Occipital lobe (tissue), 1 donor: ENCODE measurements at regions not wholly inside any gene's neighbourhood (a gene's known extent, or its start where the extent isn't known, plus 50 kb on each side); places are given as distances from the start of the nearest gene placed in this dataset.
"Not testable (repeated sequence)": the region's sequence is repeated elsewhere in the genome, so short reads cannot be mapped to it uniquely, and the experiment has no call there.

ENCODE experiments used
- DNase-seq: peaks from one replicate; lab custom pipeline; 2025; lab: John Stamatoyannopoulos, UW

DNA sequence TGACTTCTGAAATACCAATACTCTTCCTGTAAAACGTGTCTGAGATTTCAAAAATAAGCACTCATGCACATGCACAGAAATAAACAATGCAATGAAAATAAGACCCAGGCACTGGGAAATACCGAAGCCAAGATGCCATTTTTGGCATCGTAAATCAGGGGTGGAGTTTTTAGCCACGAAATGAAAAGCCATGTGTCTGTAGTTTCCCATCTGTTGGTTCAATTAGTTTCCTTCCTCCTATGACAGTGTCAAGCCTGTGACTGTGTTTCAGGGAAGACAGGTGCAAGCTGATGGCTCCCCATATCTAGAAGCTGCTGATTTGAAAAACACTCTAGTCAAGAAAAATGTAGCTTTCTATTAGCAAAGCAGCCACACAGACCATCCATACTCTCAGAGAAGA is 480.4 kb upstream of the CAMK1G start:
- no peak for DNase-seq

DNA sequence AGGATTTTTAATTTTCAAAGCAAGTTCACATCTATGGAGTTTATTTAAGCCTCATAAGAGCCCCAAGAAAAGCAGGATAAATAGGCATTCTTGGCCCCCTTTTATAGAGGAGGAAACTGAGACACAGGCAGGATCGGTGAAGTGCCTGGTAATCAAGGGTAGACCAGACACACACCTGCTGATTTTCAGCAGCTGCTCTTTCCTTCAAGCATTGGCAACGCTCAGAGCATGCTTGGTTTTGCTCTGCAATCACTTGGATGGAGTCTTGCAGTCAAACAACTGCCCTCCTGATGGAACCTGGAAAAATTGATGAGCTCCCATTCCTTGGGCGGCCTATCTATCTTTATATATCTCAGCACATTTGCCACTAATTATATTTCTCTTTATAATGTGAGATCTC is 478.9 kb upstream of the CAMK1G start:
- no peak for DNase-seq

DNA sequence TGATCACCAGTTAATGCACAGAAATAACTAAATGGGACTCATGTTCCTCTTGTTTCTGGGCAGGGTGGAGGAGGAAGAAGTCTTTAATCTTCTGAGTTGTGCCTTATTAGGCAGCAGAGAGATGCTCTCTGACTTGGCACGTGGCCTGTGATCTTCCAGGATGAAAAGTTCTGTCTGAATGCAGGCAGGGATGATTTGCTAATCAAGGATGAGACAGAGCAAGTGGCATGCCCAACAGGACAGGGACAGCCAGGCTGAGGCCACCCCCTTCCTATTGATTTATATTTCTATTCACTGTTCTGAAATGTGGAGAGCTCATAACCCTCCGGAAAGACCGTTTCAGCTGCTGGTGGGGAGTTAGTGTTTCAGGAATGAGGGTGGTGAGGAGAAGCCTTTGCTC is 477.8 kb upstream of the CAMK1G start:
- no peak for DNase-seq

DNA sequence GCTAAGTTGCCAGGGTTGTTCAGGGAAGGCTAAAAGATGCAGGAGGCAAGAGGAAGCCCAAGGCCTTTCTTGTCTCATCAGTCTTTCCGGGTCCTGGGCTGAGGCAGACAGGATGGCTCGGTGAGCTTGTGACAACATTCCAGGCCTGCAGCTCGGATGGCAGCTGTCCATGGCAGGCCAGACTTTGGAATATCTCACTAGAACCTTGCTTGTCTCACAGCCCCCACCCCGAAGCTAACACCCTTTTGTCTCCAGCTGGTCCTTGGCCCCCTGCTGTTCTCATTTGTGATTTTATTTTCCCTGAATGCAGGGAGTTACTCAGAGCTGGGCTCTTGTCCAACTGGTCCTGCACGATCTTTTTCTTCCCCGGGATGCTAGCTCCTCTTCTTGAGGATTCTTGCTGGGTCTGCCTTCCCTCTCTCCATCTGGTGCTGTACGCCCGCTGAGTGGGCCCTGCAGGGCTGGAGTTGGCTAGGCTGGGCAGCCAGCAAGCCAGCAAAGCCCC is 477.2 kb upstream of the CAMK1G start:
- DNase-seq: peak; percentile 65

DNA sequence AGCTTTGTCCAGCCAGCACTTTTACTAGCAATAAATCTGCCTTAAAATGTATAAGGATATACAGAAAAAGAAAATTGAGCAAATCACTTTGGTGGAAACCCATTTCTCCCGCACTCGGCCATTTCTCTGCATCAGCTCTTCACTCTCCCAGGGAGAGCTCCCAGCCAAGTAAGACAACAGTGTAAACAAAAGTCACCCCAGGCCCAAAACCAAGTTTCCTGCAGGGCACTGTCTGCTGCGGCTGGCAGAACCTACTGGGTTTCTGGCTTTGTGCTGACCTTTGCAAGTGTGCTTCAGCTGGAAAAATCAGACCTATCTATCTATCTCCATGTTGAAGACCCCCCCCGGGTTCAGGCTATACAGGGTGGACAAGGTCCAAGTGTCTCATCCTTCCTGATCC is 476.7 kb upstream of the CAMK1G start:
- no peak for DNase-seq

DNA sequence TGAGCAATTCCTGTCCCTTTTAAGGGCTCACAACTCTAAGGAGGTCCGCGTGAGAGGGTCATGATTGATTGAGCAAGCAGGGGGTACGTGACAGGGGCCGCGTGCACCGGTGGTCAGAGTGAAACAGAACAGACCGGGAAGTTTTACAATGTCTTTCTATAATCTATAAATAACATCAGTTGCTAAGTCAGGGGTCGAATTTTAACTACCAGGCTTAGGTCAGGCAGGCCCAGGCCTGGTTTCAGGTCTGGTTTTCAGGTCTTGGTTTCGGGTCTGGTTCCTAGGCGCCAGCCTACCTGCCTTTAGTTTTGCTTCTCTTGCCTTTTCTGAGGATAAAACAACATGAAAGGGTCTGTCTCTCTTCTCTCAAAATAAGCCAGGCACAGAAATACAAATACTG is 476.0 kb upstream of the CAMK1G start:
- no peak for DNase-seq

DNA sequence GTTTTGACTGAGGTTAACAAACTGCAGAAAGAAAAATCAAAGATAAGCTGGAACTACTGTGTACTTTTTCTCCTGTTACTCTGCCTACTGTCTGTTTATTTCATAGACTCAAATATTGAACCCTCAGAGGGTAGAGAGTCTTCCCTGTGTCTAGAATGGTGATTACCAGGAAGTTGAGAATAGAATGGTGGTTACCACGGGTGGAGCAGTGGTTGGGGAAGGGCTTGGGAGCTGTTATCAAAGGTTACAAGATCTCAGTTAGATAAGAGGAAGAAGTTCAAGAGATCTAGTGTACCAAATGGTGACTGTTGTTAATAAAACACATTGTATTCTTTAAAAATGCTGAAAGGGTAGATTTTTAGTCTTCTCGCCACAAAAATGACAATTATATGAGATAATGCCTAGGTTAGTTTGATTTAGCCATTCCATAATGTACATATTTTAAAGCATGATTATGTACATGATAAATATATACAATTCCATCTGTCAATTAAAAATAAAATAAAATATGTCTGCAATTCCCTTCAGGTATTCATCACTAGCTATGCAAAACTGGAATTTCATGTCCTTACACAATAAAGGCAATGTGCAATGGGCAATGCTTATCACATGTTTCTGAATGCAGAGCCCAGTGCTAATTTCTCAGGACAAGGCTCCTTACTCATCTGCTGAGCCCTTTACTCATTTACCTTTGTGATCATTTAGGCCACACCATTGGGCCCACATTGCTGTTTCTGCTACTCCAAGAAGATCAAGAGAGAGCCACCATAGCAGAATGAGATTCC is 474.3 kb upstream of the CAMK1G start:
- DNase-seq: no peak

DNA sequence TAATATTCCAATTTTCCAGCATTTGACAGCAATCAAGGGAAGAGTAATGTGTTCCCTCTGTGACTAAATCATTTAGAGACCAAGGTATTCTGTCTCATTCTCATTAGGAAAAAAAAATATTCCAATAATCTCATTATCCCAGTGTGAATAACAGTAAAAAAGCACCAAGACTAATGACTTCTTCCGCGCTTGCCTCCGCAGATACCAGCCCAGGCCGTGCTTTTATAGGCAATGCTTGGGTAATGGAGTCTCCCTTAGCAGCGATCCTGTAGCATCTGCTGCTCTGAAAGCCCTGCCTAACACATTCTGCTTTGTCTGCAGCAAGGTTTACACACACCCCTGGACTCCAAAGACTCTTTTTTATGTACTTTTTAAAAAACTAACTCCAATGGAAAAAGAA is 470.0 kb upstream of the CAMK1G start:
- DNase-seq: no peak

DNA sequence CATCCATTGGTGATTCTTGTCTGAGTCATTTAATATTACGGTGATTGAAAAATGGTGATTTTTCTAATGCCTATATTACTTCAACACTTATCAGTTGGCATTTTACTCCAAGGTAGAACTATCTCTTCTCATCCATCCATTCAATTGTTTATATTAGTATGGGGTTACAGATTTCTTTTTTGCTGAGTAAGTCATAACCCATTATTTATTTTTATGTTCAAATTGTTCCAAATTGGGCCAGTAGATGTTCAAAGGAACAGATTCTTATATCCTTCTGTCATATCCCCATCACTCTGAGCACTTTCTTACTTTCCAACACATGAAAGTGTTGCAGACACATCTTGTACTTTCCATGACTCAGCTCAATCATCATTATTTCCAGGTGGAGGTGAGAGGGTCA is 466.8 kb upstream of the CAMK1G start:
- no peak for DNase-seq

DNA sequence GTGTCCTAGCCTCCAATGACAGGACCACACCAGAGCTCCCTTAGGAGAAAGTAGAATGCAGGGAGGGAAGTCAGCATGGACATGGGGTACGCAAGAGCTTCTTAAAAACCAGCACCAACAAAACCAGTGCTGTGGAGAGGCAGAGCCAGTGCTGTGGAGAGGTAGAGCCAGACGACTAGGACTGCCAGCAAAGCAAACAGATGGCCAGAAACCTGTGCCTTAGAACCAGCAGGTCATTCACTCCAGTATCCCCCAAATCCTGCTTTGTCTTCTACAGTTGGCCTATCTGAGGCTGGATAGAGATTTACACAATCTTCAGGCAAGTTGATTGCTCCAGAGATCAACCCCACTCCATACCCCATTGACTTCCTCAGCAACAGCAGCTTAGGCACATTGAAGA is 459.9 kb upstream of the CAMK1G start:
- no peak for DNase-seq

DNA sequence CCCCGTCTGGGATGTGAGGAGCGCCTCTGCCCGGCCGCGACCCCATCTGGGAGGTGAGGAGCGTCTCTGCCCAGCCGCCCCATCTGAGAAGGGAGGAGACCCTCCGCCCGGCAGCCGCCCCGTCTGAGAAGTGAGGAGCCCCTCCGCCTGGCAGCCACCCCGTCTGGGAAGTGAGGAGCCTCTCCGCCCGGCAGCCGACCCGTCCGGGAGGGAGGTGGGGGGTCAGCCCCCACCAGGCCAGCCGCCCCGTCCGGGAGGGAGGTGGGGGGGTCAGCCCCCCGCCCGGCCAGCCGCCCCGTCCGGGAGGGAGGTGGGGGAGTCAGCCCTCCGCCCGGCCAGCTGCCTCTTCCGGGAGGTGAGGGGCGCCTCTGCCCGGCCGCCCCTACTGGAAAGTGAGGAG is 454.4 kb upstream of the CAMK1G start:
- DNase-seq: not testable (repeated sequence)

DNA sequence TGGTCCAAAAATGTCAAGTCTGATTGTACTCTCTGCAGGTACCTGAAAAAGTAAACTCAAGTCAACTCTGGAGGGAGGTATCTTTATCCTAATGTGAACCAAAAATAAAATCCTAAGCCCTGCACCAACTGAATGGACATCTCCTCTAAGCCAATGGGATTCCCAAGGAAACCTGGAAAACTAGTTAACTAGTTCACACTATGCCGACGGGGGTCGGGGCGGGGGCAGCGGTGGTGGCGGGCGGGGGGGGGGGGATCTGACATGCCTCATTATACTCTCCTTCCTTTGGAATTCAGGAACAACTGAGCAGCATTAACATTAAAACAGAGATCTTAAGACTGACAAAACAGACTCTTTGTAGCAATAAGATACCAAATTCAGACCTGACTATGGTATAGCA is 452.6 kb upstream of the CAMK1G start:
- no peak for DNase-seq

DNA sequence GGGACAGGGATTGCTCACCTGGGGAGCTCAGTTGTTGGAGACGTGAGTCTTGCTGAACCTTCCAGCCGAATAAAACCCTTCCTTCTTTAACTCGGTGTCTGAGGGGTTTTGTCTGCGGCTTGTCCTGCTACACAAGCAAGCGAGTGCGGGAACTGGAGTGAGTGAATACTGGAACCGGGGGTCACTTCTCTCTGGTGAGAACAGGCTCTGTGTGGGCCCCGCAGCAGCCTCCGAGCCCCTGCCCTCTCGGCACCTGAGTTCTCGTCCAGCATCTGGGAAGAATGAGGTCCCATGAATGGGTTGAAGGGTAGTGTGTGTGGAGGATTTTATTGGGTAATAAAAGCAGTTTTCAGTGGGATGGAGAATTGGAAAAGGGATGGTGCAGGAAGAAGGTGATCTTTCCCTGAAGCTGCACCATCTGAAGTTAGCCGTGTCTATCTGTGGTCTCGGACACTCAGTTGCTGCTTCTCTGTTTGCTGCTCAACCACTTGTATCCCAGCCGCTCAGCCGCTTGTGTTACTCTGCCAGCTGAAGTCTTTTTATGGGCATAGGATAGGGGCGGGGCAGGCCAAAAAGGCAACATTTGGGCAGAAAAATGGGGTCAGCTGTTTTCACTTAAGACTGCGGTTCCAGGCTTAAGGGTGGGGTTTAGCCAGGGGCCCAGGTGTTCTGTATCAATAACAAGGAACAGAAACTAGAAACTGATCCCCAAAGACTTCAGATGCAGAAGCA is 450.6 kb upstream of the CAMK1G start:
- DNase-seq: no peak

DNA sequence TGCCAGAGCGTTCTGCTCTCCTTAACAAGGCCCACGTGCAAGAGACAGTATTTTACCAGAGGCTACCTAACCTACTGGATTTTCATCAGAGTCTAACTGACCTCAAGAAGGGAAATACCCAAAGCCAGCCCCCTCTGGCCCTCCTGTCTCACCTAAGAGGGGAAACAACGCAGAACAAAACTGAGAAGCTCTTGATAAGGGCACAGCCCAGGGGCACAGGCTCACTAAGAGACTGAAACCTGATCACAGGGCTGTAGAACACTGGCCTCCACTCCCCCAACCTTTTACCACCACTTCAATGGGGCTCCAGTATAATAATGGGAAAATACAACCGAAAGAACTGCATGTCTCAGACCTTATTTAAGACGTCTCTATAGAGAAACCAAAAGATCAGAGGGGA is 449.5 kb upstream of the CAMK1G start:
- DNase-seq: no peak

DNA sequence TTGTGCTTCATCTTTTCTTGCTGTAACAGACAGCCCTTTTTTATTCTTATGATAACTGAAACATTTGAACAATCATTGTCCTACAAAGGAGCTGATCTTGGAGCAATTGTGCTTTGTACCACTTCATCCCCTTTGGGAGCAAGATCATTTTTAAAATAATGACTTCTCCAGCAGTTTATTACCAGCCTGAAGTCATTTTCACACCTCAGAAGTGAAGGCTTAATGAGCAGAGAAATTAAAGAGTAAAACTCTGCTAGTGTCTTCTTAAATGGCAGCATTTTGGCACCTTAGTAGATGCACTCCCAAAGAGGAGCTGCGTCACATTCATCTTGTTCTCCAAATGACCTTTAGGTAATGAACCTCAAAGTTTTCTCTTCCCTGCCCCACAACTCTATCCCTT is 439.6 kb upstream of the CAMK1G start:
- no peak for DNase-seq

DNA sequence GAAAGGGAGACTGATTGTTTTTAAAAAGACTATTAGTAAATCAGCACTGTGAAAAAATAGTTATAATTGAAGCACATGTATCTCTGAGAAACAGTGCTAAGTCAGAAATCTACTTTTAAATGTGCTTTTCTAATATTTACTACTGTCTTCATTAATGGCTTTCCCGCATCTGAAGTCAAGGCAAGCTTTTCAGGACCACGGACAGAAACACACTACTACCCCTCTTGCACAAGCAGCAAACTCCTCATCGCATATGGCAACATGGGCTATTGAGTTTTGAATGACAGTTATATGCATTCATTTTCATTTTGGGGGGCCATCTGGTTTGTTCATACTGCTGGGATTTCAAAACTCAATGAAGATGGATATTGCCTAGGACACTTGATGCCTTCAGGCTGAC is 433.4 kb upstream of the CAMK1G start:
- DNase-seq: no peak

DNA sequence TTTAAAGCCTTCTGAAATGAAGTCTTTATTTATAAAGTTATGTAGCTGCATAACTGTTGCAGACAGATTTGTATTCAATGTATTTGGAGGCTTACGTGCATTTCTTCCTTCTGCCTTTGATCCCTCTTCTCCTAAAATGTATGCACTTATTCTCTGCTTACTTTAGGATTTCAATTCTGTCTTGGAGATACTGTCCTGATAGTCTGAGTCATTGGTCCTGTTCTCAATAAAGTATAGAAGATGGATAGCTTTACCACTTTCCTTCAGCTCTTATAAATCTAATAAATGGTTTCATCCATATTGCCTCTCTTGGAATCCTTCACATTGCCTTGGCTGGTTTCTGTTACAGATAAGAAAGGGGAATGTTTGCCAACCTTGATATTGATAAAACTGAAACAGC is 430.1 kb upstream of the CAMK1G start:
- DNase-seq: no peak

DNA sequence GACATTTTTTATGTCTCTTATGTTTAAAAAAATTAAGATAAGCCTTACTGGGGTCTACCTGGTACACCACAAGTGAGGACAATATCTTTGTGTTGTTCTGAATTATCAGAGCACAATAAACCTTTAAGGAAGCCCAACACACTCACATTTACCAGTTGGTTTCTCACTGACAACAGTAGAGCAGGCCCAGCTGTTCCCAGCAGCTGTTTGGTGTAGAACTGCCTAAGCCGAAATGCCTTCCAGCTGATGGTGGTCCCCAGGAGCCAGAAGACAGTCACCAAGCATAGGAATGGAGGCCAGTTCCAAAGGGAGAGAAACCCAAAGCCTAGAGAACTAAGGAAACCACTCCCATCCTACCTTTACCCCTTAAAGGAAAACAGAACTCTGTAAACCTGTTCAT is 428.6 kb upstream of the CAMK1G start:
- no peak for DNase-seq

DNA sequence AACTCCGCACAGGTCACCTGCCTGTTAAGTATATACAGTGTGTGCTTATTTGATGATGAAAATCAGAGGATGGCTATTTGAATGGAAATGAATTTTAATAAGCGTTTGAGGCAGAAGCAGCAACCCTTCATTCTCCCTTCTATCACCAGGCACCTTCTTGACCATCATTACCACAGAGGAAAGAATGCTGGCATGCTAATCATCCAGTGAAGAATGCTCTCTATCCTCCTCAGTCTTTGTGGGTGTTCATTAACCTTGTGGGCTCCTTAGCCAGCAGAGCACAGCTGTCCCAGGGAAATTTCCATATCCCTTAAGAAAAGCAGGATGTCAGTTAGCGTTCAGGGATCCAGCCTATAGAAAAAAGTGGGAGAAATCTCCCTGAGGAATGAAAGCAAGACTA is 428.0 kb upstream of the CAMK1G start:
- no peak for DNase-seq

DNA sequence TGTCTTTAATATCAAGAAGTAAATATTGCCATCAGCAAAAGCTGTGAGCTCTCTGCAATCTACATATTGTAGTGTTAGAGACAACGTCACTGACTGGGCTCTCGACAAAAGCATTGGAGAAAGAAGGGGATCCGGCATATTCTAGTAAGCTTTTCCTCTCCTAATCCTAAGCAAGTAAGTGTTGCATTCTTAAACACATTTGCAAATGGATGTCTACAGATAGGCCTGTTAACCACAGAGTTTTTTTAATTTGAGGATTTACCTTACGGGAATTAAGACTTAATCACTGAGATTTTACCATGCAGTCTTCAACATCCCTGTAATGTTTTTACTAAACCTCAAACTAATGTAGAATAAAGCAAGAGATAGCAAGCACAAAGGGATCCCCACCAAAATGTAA is 426.5 kb upstream of the CAMK1G start:
- no peak for DNase-seq

DNA sequence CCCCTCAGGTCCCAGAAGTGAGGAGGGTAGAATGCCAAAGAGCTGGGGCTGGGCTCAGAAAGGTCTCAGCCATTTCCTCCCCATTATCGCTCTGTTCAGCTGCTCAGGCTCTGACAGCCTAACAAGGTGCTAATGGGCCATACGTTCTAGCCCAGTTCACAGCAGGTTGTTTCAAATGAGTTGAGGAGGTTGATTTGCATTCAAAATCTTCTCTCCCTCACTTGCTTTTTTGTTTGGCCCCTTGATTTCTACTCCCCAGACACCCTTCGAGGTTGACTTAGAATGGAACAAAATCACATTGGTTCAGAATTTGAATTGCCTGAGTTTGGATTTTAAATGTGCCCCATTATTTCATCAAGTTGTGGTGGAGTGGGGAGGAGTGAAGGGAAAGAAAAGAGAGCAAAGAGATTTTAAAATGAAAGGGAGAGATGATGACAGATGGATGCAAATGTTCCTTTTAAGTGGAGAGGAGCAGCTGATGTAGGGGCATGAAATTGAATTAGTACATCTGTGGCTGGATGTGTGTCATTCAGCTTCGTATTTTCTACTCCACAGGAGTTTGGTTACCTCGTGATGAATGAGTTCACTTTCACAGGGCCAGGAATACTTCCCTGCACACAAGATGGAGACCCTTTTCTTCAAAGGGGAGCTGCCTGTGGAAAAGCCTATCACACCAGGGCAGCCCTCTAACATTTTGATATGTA is 425.8 kb upstream of the CAMK1G start:
- DNase-seq: no peak

DNA sequence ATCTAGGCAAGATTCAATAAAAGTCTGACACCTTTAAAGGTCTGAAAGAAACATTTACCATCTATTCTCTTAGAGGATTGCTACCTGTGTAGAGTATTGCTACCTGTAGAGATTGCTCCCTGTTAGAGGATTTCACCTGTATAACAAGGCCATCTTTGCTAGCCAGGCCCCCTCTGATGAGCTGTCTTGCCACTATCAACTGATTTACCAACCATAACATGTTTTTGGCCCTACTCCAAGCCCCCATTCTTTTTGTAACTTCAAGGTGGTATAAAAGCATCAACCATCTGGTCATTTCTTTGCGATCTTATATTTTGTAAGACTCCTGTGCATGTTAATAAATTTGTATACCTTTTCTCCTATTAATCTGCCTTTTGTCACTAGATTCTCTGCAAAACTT is 424.7 kb upstream of the CAMK1G start:
- DNase-seq: no peak

DNA sequence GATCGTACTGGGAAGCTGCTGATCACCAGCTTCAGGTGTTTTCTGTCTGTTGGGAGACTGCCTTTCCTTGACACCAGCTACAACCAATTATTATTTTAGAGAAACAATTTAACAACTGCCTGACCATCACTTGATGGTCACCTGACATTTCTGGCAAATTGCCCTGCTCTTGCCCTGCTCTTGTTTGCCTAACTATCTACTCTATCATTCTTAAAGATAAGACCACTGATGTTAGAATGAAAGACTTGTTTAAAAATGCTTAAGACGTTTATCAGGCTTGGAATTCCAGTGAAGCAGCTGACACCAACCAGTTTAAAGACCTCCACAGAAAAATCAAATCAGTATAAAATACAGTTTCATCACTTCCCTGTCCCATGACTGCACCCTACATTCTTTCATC is 423.3 kb upstream of the CAMK1G start:
- DNase-seq: no peak
